CD4-positive, alpha-beta memory T cell (primary cell): ENCODE measurements at regions not wholly inside any gene's neighbourhood (a gene's known extent, or its start where the extent isn't known, plus 50 kb on each side); places are given as distances from the start of the nearest gene placed in this dataset.

Experiments used
- CTCF ChIA-PET: fragments of 350-600 bp; sonication (Branson Sonifier 250); formaldehyde crosslinking; loops from one replicate; lab custom pipeline; 2021; ENCODE audit warnings: inconsistent platforms; ENCODE audit not compliant: partially characterized antibody; lab: Charles Lee
- POLR2A ChIA-PET: fragments of 350-600 bp; sonication (Branson Sonifier 250); formaldehyde crosslinking; loops from one replicate; lab custom pipeline; 2021; ENCODE audit not compliant: partially characterized antibody; lab: Charles Lee
- DNase-seq, 5 donors: peaks; one replicate each; pipeline versions ENCODE4 v3.0.0 to v3.0.0-alpha.2; 2020 to 2022; ENCODE audit warnings: mixed read lengths in 1 of 5
- H3K27ac ChIP-seq: one replicate; pipeline ENCODE4 v1.7.0; 2013; ENCODE audit warnings: low read depth, low read length
- H3K27me3 ChIP-seq: 2 replicates; pipeline ENCODE4 v1.7.0; 2013; ENCODE audit warnings: mild to moderate bottlenecking, low read length, moderate library complexity; ENCODE audit not compliant: insufficient read depth
- H3K36me3 ChIP-seq: 2 replicates; pipeline ENCODE4 v1.7.0; 2013; ENCODE audit warnings: mild to moderate bottlenecking, low read length, moderate library complexity; ENCODE audit not compliant: insufficient read depth
- H3K4me1 ChIP-seq: 2 replicates; pipeline ENCODE4 v1.7.0; 2013; ENCODE audit warnings: mild to moderate bottlenecking, low read length, moderate library complexity; ENCODE audit not compliant: insufficient read depth
- H3K4me3 ChIP-seq, 2 donors: one replicate each; pipeline ENCODE4 v1.7.0; 2013; ENCODE audit warnings: low read length in 2 of 2, mild to moderate bottlenecking in 1 of 2
- H3K9me3 ChIP-seq, 2 donors: one replicate each; pipeline ENCODE4 v1.7.0; 2013; ENCODE audit warnings: low read length in 2 of 2, control low read depth in 1 of 2; ENCODE audit not compliant: control insufficient read depth in 1 of 2
- H3K27ac Mint-ChIP-seq, 7 donors: one replicate each; pipeline ENCODE4 v1.8.0; 2020 to 2021; ENCODE audit warnings: mixed read lengths in 7 of 7, mild to moderate bottlenecking in 6 of 7, inconsistent platforms in 3 of 7, moderate library complexity in 3 of 7
- H3K27me3 Mint-ChIP-seq, 2 donors: one replicate each; pipeline ENCODE4 v1.8.0; 2020 to 2021; ENCODE audit warnings: mixed read lengths in 2 of 2
- H3K36me3 Mint-ChIP-seq, 2 donors: one replicate each; pipeline ENCODE4 v1.8.0; 2020 to 2021; ENCODE audit warnings: mixed read lengths in 2 of 2, inconsistent platforms in 1 of 2, mild to moderate bottlenecking in 1 of 2
- H3K4me1 Mint-ChIP-seq, 4 donors: one replicate each; pipeline ENCODE4 v1.8.0; 2020 to 2021; ENCODE audit warnings: mixed read lengths in 4 of 4, mild to moderate bottlenecking in 1 of 4
- H3K4me3 Mint-ChIP-seq, 8 donors: one replicate each; pipeline ENCODE4 v1.8.0; 2020 to 2021; ENCODE audit warnings: mixed read lengths in 8 of 8, mild to moderate bottlenecking in 7 of 8, moderate library complexity in 6 of 8, inconsistent platforms in 3 of 8
- H3K9me3 Mint-ChIP-seq, 8 donors: one replicate each; pipeline ENCODE4 v1.8.0; 2020 to 2021; ENCODE audit warnings: mixed read lengths in 8 of 8, mild to moderate bottlenecking in 5 of 8, inconsistent platforms in 3 of 8, moderate library complexity in 1 of 8
- intact Hi-C: fragments of 100-400 bp; cut with micrococcal nuclease; formaldehyde crosslinking; loops from one replicate; pipeline ENCODE4 v1.15.1; 2023

DNA sequence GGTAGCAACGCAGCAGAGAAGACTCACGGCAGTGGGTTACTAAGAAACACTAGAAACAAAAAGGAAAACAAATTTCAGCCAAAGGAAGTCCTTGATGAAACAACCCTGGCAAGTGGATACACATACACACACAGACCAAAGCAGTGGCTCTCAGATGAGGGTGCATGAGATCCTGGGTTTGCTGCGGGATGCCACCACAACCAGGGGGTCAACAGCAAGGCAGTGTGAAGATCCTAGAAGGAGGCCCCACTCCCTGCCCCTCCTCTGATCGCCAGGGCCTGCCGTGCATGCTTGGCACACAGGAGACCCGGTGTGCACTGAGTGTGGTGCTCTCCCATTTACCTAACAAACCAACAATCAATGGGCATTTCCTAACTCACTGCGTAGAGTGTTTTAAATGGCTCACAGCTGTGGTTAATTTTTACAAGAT lies 252.3 kb upstream of the KLF14 start:
- no peaks in the 10 kb centered on the region for H3K9me3 ChIP-seq
- peaks cover 13 to 69% (median 62%) of the 10 kb centered on the region in 4 donors for H3K4me1 Mint-ChIP-seq
- H3K36me3 Mint-ChIP-seq, result peaks cover 12 to 50% of the 10 kb centered on the region in 2 donors
- peak; percentile 62 to 82 (median 72) for DNase-seq
- H3K27me3 Mint-ChIP-seq, result no peaks in the 10 kb centered on the region
- ChIA-PET CTCF (interaction anchor here (1.0 to 1.3 kb wide), 2 partner anchors 40 to 54 kb away, joined by 4 read pairs; no protein-coding TSS in a partner anchor), POLR2A (no interaction called here)
- H3K4me3 ChIP-seq, result no peak overlapping the region
- peak overlapping the region; percentile 73 for H3K27ac ChIP-seq
- peaks cover 7% of the 10 kb centered on the region for H3K36me3 ChIP-seq
- peak overlapping the region; percentile 64 to 77 (median 70) for H3K4me3 Mint-ChIP-seq
- H3K4me1 ChIP-seq, result peaks cover 100% of the 10 kb centered on the region
- no peaks in the 10 kb centered on the region for H3K27me3 ChIP-seq
- peaks cover 0 to 3% (median 0%) of the 10 kb centered on the region in 8 donors for H3K9me3 Mint-ChIP-seq
- intact Hi-C loops, result loop anchor here (1.0 to 5.0 kb wide), 2 partner anchors 25 to 34 kb away; no protein-coding TSS in a partner anchor
- peak overlapping the region in 6 of 7 donors; percentile 91 to 99 (median 96) for H3K27ac Mint-ChIP-seq

DNA sequence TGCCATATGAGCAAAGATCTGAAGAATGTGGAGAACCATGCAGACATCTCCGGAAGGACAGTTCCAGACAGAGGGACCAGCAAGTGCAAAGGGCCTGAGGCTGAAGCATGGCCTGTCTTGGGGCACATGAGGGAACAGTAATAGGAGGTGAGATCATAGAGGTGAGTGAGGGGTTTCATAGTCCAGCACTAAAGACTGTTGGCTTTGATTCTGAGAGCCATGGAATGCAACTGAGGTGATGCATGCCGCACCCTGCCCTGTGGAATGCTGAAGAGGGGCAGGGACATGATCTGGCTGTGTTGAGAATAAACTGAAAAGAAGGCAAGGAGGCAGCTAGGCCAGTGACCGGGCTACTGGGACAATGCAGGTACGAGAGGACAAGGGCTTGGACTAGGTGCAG lies 253.1 kb upstream of the KLF14 start:
- DNase-seq, result no peak
- Histone ChIP-seq H3K4me3 (no peak overlapping the region), H3K4me1 (peaks cover 100% of the 10 kb centered on the region), H3K36me3 (peaks cover 7% of the 10 kb centered on the region), H3K27me3 (no peaks in the 10 kb centered on the region), H3K27ac (peak overlapping the region; percentile 73), H3K9me3 (no peaks in the 10 kb centered on the region)
- Mint-ChIP-seq H3K27me3 (no peaks in the 10 kb centered on the region), H3K9me3 (peaks cover 0 to 3% (median 0%) of the 10 kb centered on the region in 8 donors), H3K4me3 (peak overlapping the region in 7 of 8 donors; percentile 2 to 76 (median 47)), H3K27ac (peak overlapping the region in 6 of 7 donors; percentile 91 to 99 (median 96)), H3K36me3 (peaks cover 19 to 57% of the 10 kb centered on the region in 2 donors), H3K4me1 (peaks cover 21 to 77% (median 70%) of the 10 kb centered on the region in 4 donors)
- intact Hi-C loops, result loop anchor here (5.0 kb wide), 1 partner anchor 35 kb away; no protein-coding TSS in a partner anchor
- CTCF ChIA-PET, result interaction anchor here (0.9 to 3.2 kb wide), 4 partner anchors 8 to 91 kb away, joined by 3 to 13 read pairs (median 10); no protein-coding TSS in a partner anchor
- POLR2A ChIA-PET, result interaction anchor here (1.7 kb wide), 1 partner anchor 66 kb away, joined by 5 read pairs; no protein-coding TSS in a partner anchor

DNA sequence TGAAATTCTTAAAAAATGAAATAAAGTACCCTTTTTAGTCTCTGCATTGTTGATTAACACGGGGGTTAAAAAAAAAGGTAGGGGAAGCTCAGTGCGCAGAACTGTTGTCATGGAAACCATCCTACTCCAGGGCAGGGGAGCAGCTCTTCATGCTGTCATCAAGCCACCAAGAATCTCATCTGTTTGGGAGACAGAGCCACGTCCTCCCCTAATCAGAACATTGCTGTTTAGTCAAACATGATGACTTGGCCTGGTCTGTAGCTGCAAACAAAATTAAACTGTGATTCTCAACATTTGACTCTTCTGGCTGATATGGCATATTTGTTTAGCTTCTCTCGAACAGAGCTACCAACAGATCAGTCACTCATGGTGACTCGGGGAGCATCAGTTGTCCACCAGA lies 254.4 kb upstream of the KLF14 start:
- intact Hi-C loops, result loop anchor here (5.0 kb wide), 1 partner anchor 36 kb away; no protein-coding TSS in a partner anchor
- Mint-ChIP-seq H3K4me1 (peaks cover 32 to 87% (median 71%) of the 10 kb centered on the region in 4 donors), H3K36me3 (peaks cover 19 to 58% of the 10 kb centered on the region in 2 donors), H3K4me3 (peak overlapping the region; percentile 6 to 74 (median 68)), H3K27ac (peak overlapping the region in 6 of 7 donors; percentile 95 to 99 (median 96)), H3K9me3 (peaks cover 0 to 3% (median 0%) of the 10 kb centered on the region in 8 donors), H3K27me3 (no peaks in the 10 kb centered on the region)
- Histone ChIP-seq H3K9me3 (no peaks in the 10 kb centered on the region), H3K27ac (peak overlapping the region; percentile 73), H3K4me1 (peaks cover 97% of the 10 kb centered on the region), H3K4me3 (no peak overlapping the region), H3K27me3 (no peaks in the 10 kb centered on the region), H3K36me3 (peaks cover 2% of the 10 kb centered on the region)
- ChIA-PET POLR2A (interaction anchor here (0.8 to 2.4 kb wide), 12 partner anchors 8 to 116 kb away, joined by 3 to 8 read pairs (median 4); no protein-coding TSS in a partner anchor), CTCF (interaction anchor here (0.6 to 3.2 kb wide), 11 partner anchors 10 to 315 kb away, joined by 3 to 13 read pairs (median 6); no protein-coding TSS in a partner anchor)
- DNase-seq, result peak; percentile 54 to 80 (median 77)

DNA sequence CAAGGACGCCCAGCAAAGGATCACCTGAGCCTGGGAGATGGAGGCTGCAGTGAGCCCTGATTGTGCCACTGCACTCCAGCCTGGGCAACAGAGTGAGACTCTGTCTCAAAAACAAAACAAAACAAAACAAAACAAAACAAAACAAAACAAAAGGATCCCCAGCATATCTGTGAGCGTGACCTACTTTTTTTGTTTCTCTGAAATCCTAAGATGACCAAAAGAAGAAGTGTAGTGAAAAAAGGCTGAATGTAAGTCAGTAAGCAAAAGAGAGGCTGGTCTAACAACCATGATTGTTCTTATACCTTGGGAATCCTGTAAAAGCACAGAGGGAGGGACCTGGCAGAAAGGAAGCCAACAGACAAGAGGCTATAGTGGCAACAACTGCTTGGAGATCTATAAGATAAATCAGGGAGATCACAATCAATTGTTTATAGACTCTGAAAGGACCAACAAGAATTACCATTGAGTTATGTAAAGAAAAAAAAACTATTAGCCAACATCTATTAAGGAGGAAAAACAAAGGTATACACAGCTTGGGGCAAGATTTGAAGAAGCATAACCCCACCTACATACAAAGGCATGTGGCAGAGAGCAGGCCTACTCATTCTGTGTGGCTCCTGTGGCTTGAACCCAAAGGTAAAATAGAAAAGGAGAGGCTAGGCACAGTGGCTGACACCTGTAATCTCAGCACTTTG lies 255.2 kb upstream of the KLF14 start:
- peak overlapping the region in 7 of 8 donors; percentile 53 to 74 (median 69) for H3K4me3 Mint-ChIP-seq
- intact Hi-C loops, result loop anchor here (1.0 to 5.0 kb wide), 2 partner anchors 8 to 37 kb away; no protein-coding TSS in a partner anchor
- ChIA-PET CTCF (interaction anchor here (0.6 to 3.5 kb wide), 12 partner anchors 7 to 314 kb away, joined by 3 to 16 read pairs (median 6); no protein-coding TSS in a partner anchor), POLR2A (interaction anchor here (0.9 to 3.0 kb wide), 9 partner anchors 7 to 115 kb away, joined by 3 to 13 read pairs (median 3); no protein-coding TSS in a partner anchor)
- H3K36me3 ChIP-seq, result no peaks in the 10 kb centered on the region
- peaks cover 0 to 3% (median 0%) of the 10 kb centered on the region in 8 donors for H3K9me3 Mint-ChIP-seq
- H3K27ac ChIP-seq, result peak overlapping the region; percentile 73
- H3K36me3 Mint-ChIP-seq, result peaks cover 20 to 60% of the 10 kb centered on the region in 2 donors
- H3K4me3 ChIP-seq, result no peak overlapping the region
- peak in 4 of 5 donors; percentile 31 to 62 (median 50) for DNase-seq
- H3K27ac Mint-ChIP-seq, result peak overlapping the region in 6 of 7 donors; percentile 95 to 99 (median 96)
- peaks cover 40 to 95% (median 75%) of the 10 kb centered on the region in 4 donors for H3K4me1 Mint-ChIP-seq
- H3K9me3 ChIP-seq, result no peaks in the 10 kb centered on the region
- no peaks in the 10 kb centered on the region for H3K27me3 Mint-ChIP-seq
- no peaks in the 10 kb centered on the region for H3K27me3 ChIP-seq
- H3K4me1 ChIP-seq, result peaks cover 97% of the 10 kb centered on the region

GRCh38 chr7:130990178-130990832 lies 256.3 kb upstream of the KLF14 start:
- ChIA-PET CTCF (interaction anchor here (0.8 to 3.5 kb wide), 7 partner anchors 8 to 93 kb away, joined by 3 to 16 read pairs (median 5); no protein-coding TSS in a partner anchor), POLR2A (interaction anchor here (0.5 to 3.0 kb wide), 11 partner anchors 8 to 133 kb away, joined by 3 to 13 read pairs (median 4); no protein-coding TSS in a partner anchor)
- peak overlapping the region; percentile 73 for H3K27ac ChIP-seq
- intact Hi-C loops, result loop anchor here (2.0 kb wide), 2 partner anchors 16 to 30 kb away; no protein-coding TSS in a partner anchor
- Mint-ChIP-seq H3K9me3 (peaks cover 0 to 3% (median 0%) of the 10 kb centered on the region in 8 donors), H3K27ac (peak overlapping the region in 6 of 7 donors; percentile 94 to 99 (median 96)), H3K36me3 (peaks cover 20 to 57% of the 10 kb centered on the region in 2 donors), H3K4me3 (peak overlapping the region; percentile 40 to 79 (median 70)), H3K27me3 (no peaks in the 10 kb centered on the region), H3K4me1 (peaks cover 50 to 96% (median 77%) of the 10 kb centered on the region in 4 donors)
- no peaks in the 10 kb centered on the region for H3K36me3 ChIP-seq
- H3K27me3 ChIP-seq, result no peaks in the 10 kb centered on the region
- peak; percentile 68 to 82 (median 78) for DNase-seq
- no peak overlapping the region for H3K4me3 ChIP-seq
- no peaks in the 10 kb centered on the region for H3K9me3 ChIP-seq
- H3K4me1 ChIP-seq, result peaks cover 97% of the 10 kb centered on the region

GRCh38 chr7:130993671-130994365 lies 259.8 kb upstream of the KLF14 start:
- H3K4me1 ChIP-seq, result peaks cover 97% of the 10 kb centered on the region
- H3K36me3 Mint-ChIP-seq, result peaks cover 11 to 44% of the 10 kb centered on the region in 2 donors
- no peaks in the 10 kb centered on the region for H3K9me3 ChIP-seq
- DNase-seq, result peak in 1 of 5 donors; percentile 37
- intact Hi-C loops, result loop anchor here (1.0 kb wide), 1 partner anchor 8 kb away; no protein-coding TSS in a partner anchor
- H3K4me1 Mint-ChIP-seq, result peaks cover 73 to 96% (median 80%) of the 10 kb centered on the region in 4 donors
- peak overlapping the region in 6 of 7 donors; percentile 88 to 98 (median 93) for H3K27ac Mint-ChIP-seq
- no peak overlapping the region for H3K4me3 ChIP-seq
- H3K36me3 ChIP-seq, result no peaks in the 10 kb centered on the region
- peak overlapping the region; percentile 64 for H3K27ac ChIP-seq
- ChIA-PET CTCF (interaction anchor here (1.0 to 1.2 kb wide), 3 partner anchors 9 to 13 kb away, joined by 3 to 12 read pairs (median 5); no protein-coding TSS in a partner anchor), POLR2A (interaction anchor here (1.3 kb wide), 1 partner anchor 11 kb away, joined by 3 read pairs; no protein-coding TSS in a partner anchor)
- no peaks in the 10 kb centered on the region for H3K27me3 Mint-ChIP-seq
- no peaks in the 10 kb centered on the region for H3K27me3 ChIP-seq
- H3K9me3 Mint-ChIP-seq, result no peaks in the 10 kb centered on the region
- peak overlapping the region; percentile 71 to 86 (median 84) for H3K4me3 Mint-ChIP-seq
